HEK293 (cell line): ENCODE measurements at regions not wholly inside any gene's neighbourhood (a gene's known extent, or its start where the extent isn't known, plus 50 kb on each side); places are given as distances from the start of the nearest gene placed in this dataset.

ENCODE experiments used
- CTCF ChIP-seq: fragments of 450-650 bp; formaldehyde crosslinking; IDR thresholded peaks from 2 replicates; pipeline ENCODE4 v1.5.1; 2016; ENCODE audit warnings: missing biosample characterization, missing genetic modification characterization
- PATZ1 ChIP-seq: fragments of 450-650 bp; formaldehyde crosslinking; IDR thresholded peaks from 2 replicates; pipeline ENCODE4 v1.5.1; 2016; ENCODE audit warnings: missing biosample characterization, missing genetic modification characterization
- YY1 ChIP-seq: fragments of 450-650 bp; formaldehyde crosslinking; IDR thresholded peaks from 2 replicates; pipeline ENCODE4 v1.5.1; 2018; ENCODE audit warnings: missing biosample characterization, missing genetic modification characterization
- ZBTB7A ChIP-seq: fragments of 450-650 bp; formaldehyde crosslinking; IDR thresholded peaks from 2 replicates; pipeline ENCODE4 v1.5.1; 2016; ENCODE audit warnings: low read depth, missing biosample characterization, missing genetic modification characterization
- ZNF488 ChIP-seq: fragments of 450-650 bp; formaldehyde crosslinking; IDR thresholded peaks from 2 replicates; pipeline ENCODE4 v1.5.1; 2016; ENCODE audit warnings: missing biosample characterization, missing genetic modification characterization
- ZNF561 ChIP-seq: fragments of 450-650 bp; IDR thresholded peaks from 2 replicates; pipeline ENCODE4 v1.5.1; 2018; ENCODE audit warnings: missing biosample characterization, missing genetic modification characterization, borderline replicate concordance
- ZNF660 ChIP-seq: fragments of 450-650 bp; IDR thresholded peaks from 2 replicates; pipeline ENCODE4 v1.5.1; 2018; ENCODE audit warnings: missing biosample characterization, mild to moderate bottlenecking, missing genetic modification characterization

GRCh38 chr4:123573866-123574508 lies 177.4 kb downstream of the SPRY1 start:
- TF ChIP-seq YY1 (tag by site-specific recombination) (no peak), ZNF660 (no peak), ZNF488 (tag by site-specific recombination) (no peak), PATZ1 (tag by site-specific recombination) (no peak), ZNF561 (tag by site-specific recombination) (no peak), CTCF (tag by site-specific recombination) (no peak), ZBTB7A (tag by site-specific recombination) (no peak)
